ENCODE measurements at regions not wholly inside any gene's neighbourhood (a gene's known extent, or its start where the extent isn't known, plus 50 kb on each side); places are given as distances from the start of the nearest gene placed in this dataset.

- no peak for DNase-seq (ENCODE audit: low read depth, low spot score)
- in situ Hi-C loops (cut with HindIII; ENCODE audit: low sequenced_read_pairs), result no loop called here
- no peak for TF ChIP-seq CTCF (IDR thresholded peaks at IDR 0.05; ENCODE audit: low read depth, low read length)
These were observed 62.0 kb upstream of the IGSF21 start for GRCh38 chr1:18045621-18046020.

GRCh38 chr1:18047122-18047521 is 60.5 kb upstream of the IGSF21 start:
- no peak for DNase-seq (ENCODE audit: low read depth, low spot score)
- in situ Hi-C loops (cut with HindIII; ENCODE audit: low sequenced_read_pairs), result no loop called here
- no peak for TF ChIP-seq CTCF (IDR thresholded peaks at IDR 0.05; ENCODE audit: low read depth, low read length)
- no peak overlapping the region for H3K4me3 ChIP-seq (ENCODE audit: low read depth, low read length)

More at GRCh38 chr1:18045621-18046020, 62.0 kb upstream of the IGSF21 start:
- no peak overlapping the region for H3K4me3 ChIP-seq (ENCODE audit: low read depth, low read length)

- TF ChIP-seq CTCF (IDR thresholded peaks at IDR 0.05; ENCODE audit: low read depth, low read length), result no peak
- in situ Hi-C loops (cut with HindIII; ENCODE audit: low sequenced_read_pairs), result no loop called here
- no peak overlapping the region for H3K4me3 ChIP-seq (ENCODE audit: low read depth, low read length)
- DNase-seq (ENCODE audit: low read depth, low spot score), result no peak
These were observed 58.4 kb upstream of the IGSF21 start for GRCh38 chr1:18049228-18049627.

GRCh38 chr1:18052671-18053070 is 54.9 kb upstream of the IGSF21 start:
- H3K4me3 ChIP-seq (ENCODE audit: low read depth, low read length), result no peak overlapping the region
- in situ Hi-C loops (cut with HindIII; ENCODE audit: low sequenced_read_pairs), result no loop called here
- TF ChIP-seq CTCF (IDR thresholded peaks at IDR 0.05; ENCODE audit: low read depth, low read length), result no peak
- DNase-seq (ENCODE audit: low read depth, low spot score), result no peak

GRCh38 chr1:18055156-18055555 is 52.4 kb upstream of the IGSF21 start:
- no peak overlapping the region for H3K4me3 ChIP-seq (ENCODE audit: low read depth, low read length)
- TF ChIP-seq CTCF (IDR thresholded peaks at IDR 0.05; ENCODE audit: low read depth, low read length), result no peak
- no peak for DNase-seq (ENCODE audit: low read depth, low spot score)
- in situ Hi-C loops (cut with HindIII; ENCODE audit: low sequenced_read_pairs), result no loop called here

- TF ChIP-seq CTCF (IDR thresholded peaks at IDR 0.05; ENCODE audit: low read depth, low read length), result no peak
- in situ Hi-C loops (cut with HindIII; ENCODE audit: low sequenced_read_pairs), result no loop called here
- no peak overlapping the region for H3K4me3 ChIP-seq (ENCODE audit: low read depth, low read length)
- no peak for DNase-seq (ENCODE audit: low read depth, low spot score)
These were observed 51.1 kb upstream of the IGSF21 start for GRCh38 chr1:18056545-18056944.

- H3K4me3 ChIP-seq (ENCODE audit: low read depth, low read length), result no peak overlapping the region
- no peak for DNase-seq (ENCODE audit: low read depth, low spot score)
- in situ Hi-C loops (cut with HindIII; ENCODE audit: low sequenced_read_pairs), result no loop called here
- TF ChIP-seq CTCF (IDR thresholded peaks at IDR 0.05; ENCODE audit: low read depth, low read length), result no peak
These were observed 50.0 kb upstream of the IGSF21 start for GRCh38 chr1:18057623-18058022.

Measured in astrocyte of the spinal cord (primary cell).